Large intestine (tissue), 3 donors: ENCODE measurements at regions not wholly inside any gene's neighbourhood (a gene's known extent, or its start where the extent isn't known, plus 50 kb on each side); places are given as distances from the start of the nearest gene placed in this dataset.
"Not testable (repeated sequence)": the region's sequence is repeated elsewhere in the genome, so short reads cannot be mapped to it uniquely, and the experiment has no call there.

Source experiments
- DNase-seq, 2 donors: peaks; one replicate each; pipeline versions ENCODE4 v3.0.0 to v3.0.0-alpha.2; 2013
- H3K27ac ChIP-seq: one replicate; pipeline ENCODE4 v1.5.1; 2013; ENCODE audit warnings: low read length
- H3K27me3 ChIP-seq: 2 replicates; pipeline ENCODE4 v1.6.1; 2013; ENCODE audit warnings: low read length; ENCODE audit not compliant: control insufficient read depth, insufficient read depth
- H3K36me3 ChIP-seq: 2 replicates; pipeline ENCODE4 v1.6.1; 2013; ENCODE audit warnings: low read length; ENCODE audit not compliant: control insufficient read depth, insufficient read depth
- H3K4me1 ChIP-seq: one replicate; pipeline ENCODE4 v1.6.1; 2013; ENCODE audit warnings: low read length; ENCODE audit not compliant: control insufficient read depth, insufficient read depth
- H3K4me3 ChIP-seq: one replicate; pipeline ENCODE4 v1.5.1; 2013; ENCODE audit warnings: low read length
- H3K9me3 ChIP-seq: one replicate; pipeline ENCODE4 v1.6.1; 2013; ENCODE audit warnings: mild to moderate bottlenecking, low read depth, low read length, moderate library complexity; ENCODE audit not compliant: control insufficient read depth
- WGBS: methylation state at CpG from one replicate; pipeline ENCODE4 v1.1.5; 2013; ENCODE audit warnings: low lambda C conversion rate; ENCODE audit not compliant: insufficient coverage; 5-methylcytosine and 5-hydroxymethylcytosine counted together

DNA sequence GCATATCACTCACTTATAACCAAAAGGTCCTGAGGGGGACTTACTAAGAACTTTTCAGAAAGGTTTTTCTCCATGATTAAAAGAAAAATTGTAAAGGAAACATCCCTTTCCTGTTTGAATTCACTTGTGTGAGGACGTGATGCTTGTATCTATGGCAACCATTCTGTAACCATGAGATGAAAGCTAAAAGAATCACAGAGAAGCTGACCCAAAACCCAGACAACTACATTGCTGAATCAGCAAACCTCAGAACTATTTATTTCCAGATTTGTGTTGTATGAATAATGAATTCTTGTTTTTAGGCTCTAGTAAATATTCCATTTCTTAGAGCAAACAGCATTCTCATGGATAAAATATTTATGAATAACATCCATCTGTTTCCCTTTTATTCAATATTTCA, 91.2 kb downstream of the RCHY1 start:
- no peak overlapping the region for H3K27ac ChIP-seq
- no peaks in the 10 kb centered on the region for H3K27me3 ChIP-seq
- no peak overlapping the region for H3K4me3 ChIP-seq
- no peaks in the 10 kb centered on the region for H3K9me3 ChIP-seq
- no peak for DNase-seq
- no peaks in the 10 kb centered on the region for H3K36me3 ChIP-seq
- no peaks in the 10 kb centered on the region for H3K4me1 ChIP-seq
- WGBS: no CpG with 5 or more reads among the region's 1 CpG

- no peak overlapping the region for H3K27ac ChIP-seq
- DNase-seq: no peak
- H3K9me3 ChIP-seq: no peaks in the 10 kb centered on the region
- no peaks in the 10 kb centered on the region for H3K36me3 ChIP-seq
- no peak overlapping the region for H3K4me3 ChIP-seq
- no peaks in the 10 kb centered on the region for H3K27me3 ChIP-seq
- no peaks in the 10 kb centered on the region for H3K4me1 ChIP-seq
- no CpG with 5 or more reads among the region's 2 CpGs for WGBS
Measured at GRCh38 chr4:75412746-75413145, 101.5 kb downstream of the RCHY1 start.

DNA sequence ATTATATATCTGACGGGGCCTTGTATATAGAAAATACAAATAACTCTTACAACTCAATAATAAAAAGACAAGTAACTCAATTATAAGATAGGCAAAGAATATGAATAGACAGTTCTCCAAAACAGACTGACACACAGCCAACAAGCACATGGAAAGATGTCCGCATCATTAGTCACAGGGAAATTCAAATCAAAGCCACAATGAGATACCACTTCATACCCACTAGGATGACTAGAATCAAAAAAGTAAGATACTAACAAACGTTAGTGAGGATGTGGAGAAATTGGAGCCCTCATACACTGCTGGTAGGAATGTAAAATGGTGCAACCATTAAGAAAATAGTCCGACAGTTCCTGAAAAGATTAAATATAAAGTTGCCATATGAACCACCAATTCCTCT, 115.7 kb downstream of the RCHY1 start:
- 83% methylated on average over 1 of the region's 4 CpGs for WGBS
- Histone ChIP-seq H3K9me3 (no peaks in the 10 kb centered on the region), H3K27me3 (no peaks in the 10 kb centered on the region), H3K27ac (no peak overlapping the region), H3K36me3 (no peaks in the 10 kb centered on the region), H3K4me3 (no peak overlapping the region), H3K4me1 (no peaks in the 10 kb centered on the region)
- DNase-seq: no peak

DNA sequence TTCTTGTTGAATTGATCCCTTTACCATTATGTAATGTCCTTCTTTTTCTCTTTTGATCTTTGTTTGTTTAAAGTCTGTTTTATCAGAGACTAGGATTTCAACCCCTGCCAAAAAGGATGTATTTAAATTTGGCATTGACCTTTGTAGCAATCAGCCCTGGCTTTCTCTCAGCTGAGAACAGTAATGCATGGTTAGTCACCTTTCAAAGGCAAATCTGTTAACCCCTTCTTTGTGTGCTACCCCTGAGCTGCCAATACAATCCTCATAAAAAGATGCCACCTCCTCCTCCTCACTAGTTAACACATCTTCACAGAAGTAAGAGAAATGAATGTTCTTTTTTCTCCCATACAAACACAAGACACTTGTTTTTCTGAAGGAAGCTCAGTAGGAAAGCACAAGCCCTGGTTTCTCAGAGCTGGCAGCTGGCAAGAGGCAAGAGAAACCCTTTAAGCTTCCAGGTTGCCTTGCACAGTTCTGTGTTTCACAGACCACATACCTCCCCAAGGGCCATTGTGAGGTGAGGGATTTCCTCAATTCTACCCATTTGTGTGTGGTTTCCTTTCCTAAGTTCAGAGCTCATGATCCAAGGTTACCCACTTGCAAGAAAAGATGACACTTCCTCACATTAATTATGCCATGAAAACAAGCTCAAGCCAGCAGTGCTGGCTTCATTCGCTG, 122.6 kb downstream of the RCHY1 start:
- Histone ChIP-seq H3K27ac (no peak overlapping the region), H3K27me3 (no peaks in the 10 kb centered on the region), H3K4me1 (no peaks in the 10 kb centered on the region), H3K4me3 (no peak overlapping the region), H3K9me3 (no peaks in the 10 kb centered on the region), H3K36me3 (no peaks in the 10 kb centered on the region)
- no peak for DNase-seq
- no CpG with 5 or more reads among the region's 1 CpG for WGBS

- not testable (repeated sequence) for H3K27me3 ChIP-seq, H3K4me3 ChIP-seq, DNase-seq, H3K36me3 ChIP-seq, H3K4me1 ChIP-seq, H3K9me3 ChIP-seq, H3K27ac ChIP-seq
- 73% methylated on average over 3 of the region's 12 CpGs for WGBS
Measured at GRCh38 chr4:75386426-75386825, 127.8 kb downstream of the RCHY1 start.

- Histone ChIP-seq H3K9me3 (no peaks in the 10 kb centered on the region), H3K4me3 (no peak overlapping the region), H3K27ac (no peak overlapping the region), H3K36me3 (no peaks in the 10 kb centered on the region), H3K27me3 (no peaks in the 10 kb centered on the region), H3K4me1 (no peaks in the 10 kb centered on the region)
- no peak for DNase-seq
- WGBS: no CpG with 5 or more reads among the region's 1 CpG
Measured at GRCh38 chr4:75385106-75385505, 129.1 kb downstream of the RCHY1 start.

- no peaks in the 10 kb centered on the region for H3K36me3 ChIP-seq
- no peak overlapping the region for H3K4me3 ChIP-seq
- peaks cover 5% of the 10 kb centered on the region for H3K9me3 ChIP-seq
- H3K27ac ChIP-seq: no peak overlapping the region
- DNase-seq: no peak
- no peaks in the 10 kb centered on the region for H3K4me1 ChIP-seq
- no peaks in the 10 kb centered on the region for H3K27me3 ChIP-seq
Measured at GRCh38 chr4:75376543-75376942, 137.7 kb downstream of the RCHY1 start.

- WGBS: no CpG with 5 or more reads among the region's 2 CpGs
- no peaks in the 10 kb centered on the region for H3K36me3 ChIP-seq
- H3K9me3 ChIP-seq: no peaks in the 10 kb centered on the region
- no peak overlapping the region for H3K4me3 ChIP-seq
- no peak overlapping the region for H3K27ac ChIP-seq
- H3K4me1 ChIP-seq: no peaks in the 10 kb centered on the region
- H3K27me3 ChIP-seq: no peaks in the 10 kb centered on the region
- DNase-seq: no peak
Measured at GRCh38 chr4:75371915-75372314, 142.3 kb downstream of the RCHY1 start.

DNA sequence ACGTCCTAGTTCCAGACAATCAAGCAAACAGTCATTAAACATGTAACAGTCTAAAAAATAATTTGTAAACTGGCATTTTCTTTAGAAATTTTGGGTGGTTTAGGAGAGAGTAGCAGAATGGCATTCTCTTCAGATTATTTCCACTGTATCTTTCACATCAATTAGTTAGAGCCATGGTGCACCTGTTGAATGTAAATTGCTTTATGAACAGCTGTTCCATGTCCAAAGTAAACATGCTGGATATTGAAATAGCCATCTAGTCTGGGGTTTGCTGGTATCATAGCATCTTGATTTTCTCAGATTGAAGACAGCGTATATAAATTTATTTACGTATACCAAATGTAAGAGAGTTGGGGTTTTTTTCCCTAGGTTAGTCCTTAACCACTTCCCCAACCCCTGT, 143.6 kb downstream of the RCHY1 start:
- 73% methylated on average over 3 of the region's 3 CpGs for WGBS
- no peaks in the 10 kb centered on the region for H3K36me3 ChIP-seq
- no peaks in the 10 kb centered on the region for H3K27me3 ChIP-seq
- H3K4me1 ChIP-seq: no peaks in the 10 kb centered on the region
- no peaks in the 10 kb centered on the region for H3K9me3 ChIP-seq
- DNase-seq: no peak
- no peak overlapping the region for H3K4me3 ChIP-seq
- no peak overlapping the region for H3K27ac ChIP-seq

GRCh38 chr4:75345423-75345822, 168.8 kb downstream of the RCHY1 start:
- Histone ChIP-seq H3K9me3 (no peaks in the 10 kb centered on the region), H3K4me1 (no peaks in the 10 kb centered on the region)
- WGBS: 73% methylated on average over 1 of the region's 2 CpGs

DNA sequence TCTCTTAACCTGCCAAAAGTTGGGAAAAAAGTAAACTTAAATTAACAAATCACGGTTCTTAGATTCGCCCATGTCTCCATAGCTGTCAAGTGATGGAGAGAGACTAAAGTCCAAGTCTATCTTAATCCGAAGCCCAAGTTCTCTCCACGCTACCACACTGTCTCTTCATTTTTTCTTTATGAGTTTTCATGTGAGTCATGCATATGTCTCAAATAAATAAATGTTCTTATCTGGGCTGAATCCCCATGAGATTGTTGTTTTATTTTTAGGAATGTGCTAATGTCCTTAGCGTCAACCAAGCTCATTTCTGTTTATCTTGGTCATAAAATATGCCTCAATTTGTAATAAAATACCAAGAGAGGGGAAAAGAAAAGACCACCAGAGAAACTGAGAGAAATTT, 169.3 kb downstream of the RCHY1 start:
- Histone ChIP-seq H3K4me3 (no peak overlapping the region), H3K4me1 (no peaks in the 10 kb centered on the region), H3K27me3 (no peaks in the 10 kb centered on the region), H3K36me3 (no peaks in the 10 kb centered on the region), H3K9me3 (no peaks in the 10 kb centered on the region), H3K27ac (no peak overlapping the region)
- DNase-seq: no peak
- WGBS: 77% methylated on average over 3 of the region's 5 CpGs

More at GRCh38 chr4:75345423-75345822, 168.8 kb downstream of the RCHY1 start:
- Histone ChIP-seq H3K27me3 (no peaks in the 10 kb centered on the region), H3K4me3 (no peak overlapping the region), H3K27ac (no peak overlapping the region), H3K36me3 (no peaks in the 10 kb centered on the region)
- DNase-seq: no peak
